ENCODE measurements at regions not wholly inside any gene's neighbourhood (a gene's known extent, or its start where the extent isn't known, plus 50 kb on each side); places are given as distances from the start of the nearest gene placed in this dataset.

DNA sequence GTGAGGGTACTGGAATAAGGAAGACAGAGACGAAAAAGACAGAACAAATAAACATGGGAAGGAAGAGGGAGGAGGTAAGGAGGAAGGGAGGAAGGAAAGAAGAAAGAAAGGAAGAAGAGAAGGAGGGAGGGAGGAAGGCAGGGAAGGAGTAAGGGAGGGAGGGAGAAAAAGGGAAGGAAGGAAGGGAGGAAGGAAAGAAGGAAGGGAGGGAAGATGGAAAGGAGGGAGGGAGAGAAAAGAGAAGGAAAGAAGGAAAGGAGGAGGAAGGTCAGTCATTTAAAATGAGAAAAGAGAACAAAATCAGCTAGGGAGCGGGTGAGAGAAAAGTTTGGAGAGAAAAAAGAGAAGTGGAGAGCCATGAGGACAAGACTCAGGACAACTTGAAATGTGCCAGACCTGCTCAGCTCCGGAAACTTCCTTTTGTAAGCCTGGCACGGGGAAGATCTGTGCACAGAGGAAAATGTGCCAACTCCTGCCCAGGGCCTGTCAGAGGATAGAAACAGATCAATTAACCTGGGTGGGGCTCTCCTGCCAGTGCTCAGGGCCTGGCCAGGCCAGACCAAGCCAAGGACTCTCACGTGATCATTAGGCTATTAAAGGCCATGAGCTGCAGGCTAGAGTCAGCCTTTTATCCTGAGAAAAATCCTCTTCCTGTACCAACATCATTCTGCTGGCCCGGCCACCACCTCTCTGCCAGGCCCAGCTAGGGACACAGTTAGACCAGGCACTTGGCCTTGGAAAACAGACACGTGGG lies 50.1 kb upstream of the BCL6 start:
- DNase-seq (ENCODE audit: low spot score) = no peak
- intact Hi-C loops (cut with micrococcal nuclease) = no loop called here
- H3K4me3 Mint-ChIP-seq = no peak overlapping the region
- no peaks in the 10 kb centered on the region for H3K27me3 Mint-ChIP-seq (ENCODE audit: insufficient read depth)
- peaks cover 39% of the 10 kb centered on the region for H3K4me1 Mint-ChIP-seq (ENCODE audit: low read depth)
- peaks cover 46% of the 10 kb centered on the region for H3K36me3 Mint-ChIP-seq (ENCODE audit: low read depth)
- peaks cover 24% of the 10 kb centered on the region for H3K9me3 Mint-ChIP-seq
- H3K27ac Mint-ChIP-seq = no peak overlapping the region

DNA sequence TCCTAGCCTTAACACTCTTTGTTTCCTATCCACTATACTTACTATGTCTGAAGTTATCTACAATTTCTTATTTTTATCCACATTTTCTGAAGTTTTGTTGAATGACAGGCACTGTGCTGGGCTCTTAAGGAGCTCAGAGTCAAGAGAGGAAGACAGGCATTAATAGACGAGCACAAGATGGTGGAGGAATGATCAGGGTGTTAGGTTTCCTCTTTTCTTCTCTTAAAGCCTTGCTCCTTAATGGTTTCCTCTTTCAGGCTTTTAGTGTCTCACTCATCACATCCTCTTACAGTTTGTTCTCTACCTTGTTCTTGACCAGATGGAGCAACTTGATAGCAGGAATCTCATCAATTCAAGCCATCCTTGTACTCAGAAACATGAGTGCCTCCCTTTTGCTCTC lies 52.9 kb upstream of the BCL6 start:
- H3K4me1 Mint-ChIP-seq (ENCODE audit: low read depth) = peaks cover 65% of the 10 kb centered on the region
- intact Hi-C loops (cut with micrococcal nuclease) = loop anchor here (2.0 kb wide), 1 partner anchor 357 kb away; the partner anchor contains the start of gene LPP
- peaks cover 21% of the 10 kb centered on the region for H3K9me3 Mint-ChIP-seq
- no peak for DNase-seq (ENCODE audit: low spot score)
- no peaks in the 10 kb centered on the region for H3K27me3 Mint-ChIP-seq (ENCODE audit: insufficient read depth)
- peaks cover 31% of the 10 kb centered on the region for H3K36me3 Mint-ChIP-seq (ENCODE audit: low read depth)
- H3K27ac Mint-ChIP-seq = peak overlapping the region; percentile 90
- H3K4me3 Mint-ChIP-seq = peak overlapping the region; percentile 45

DNA sequence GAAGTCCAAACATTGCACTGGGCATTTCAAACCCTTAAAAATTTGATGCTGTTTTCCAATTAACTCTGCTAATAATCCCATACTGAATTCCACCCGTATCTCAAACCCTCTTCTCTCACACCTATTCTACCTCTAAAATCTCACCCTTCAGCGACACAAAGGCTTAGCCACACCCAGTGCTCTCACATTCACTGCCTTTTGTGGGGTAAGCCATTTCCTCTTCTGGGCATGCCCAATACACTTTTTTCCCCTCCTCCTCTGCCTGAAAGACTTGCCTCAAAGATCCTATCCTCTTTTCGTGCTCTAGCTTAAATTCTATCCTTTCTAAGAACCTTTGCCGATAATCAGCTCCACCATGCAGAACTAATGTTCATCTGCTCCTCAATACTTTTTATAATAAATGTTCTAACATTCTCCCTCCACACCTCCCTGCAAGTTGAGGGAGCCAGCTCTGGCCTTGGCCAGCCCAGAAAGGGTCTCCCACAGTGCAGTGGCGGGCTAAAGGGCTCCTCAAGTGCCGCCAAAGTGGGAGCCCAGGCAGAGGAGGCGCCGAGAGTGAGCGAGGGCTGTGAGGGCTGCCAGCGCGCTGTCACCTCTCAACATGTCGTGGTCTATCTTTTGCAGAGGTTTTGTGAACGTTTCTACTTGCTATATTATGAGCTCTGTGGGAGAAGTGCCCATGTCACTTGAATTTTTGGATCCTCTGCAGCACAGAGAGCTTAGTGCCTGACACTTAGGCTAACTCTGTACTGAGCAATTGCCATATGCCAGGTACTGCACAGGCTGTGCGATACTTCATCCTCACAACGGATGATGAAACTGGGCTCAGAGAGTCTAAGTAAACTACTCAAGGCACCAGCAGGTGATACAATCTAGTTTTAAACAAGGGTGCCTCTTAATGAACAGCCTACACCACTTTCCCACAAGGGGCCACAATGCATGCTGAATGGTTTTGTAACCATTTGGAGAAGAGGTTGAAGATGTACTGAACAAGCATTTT lies 53.6 kb upstream of the BCL6 start:
- intact Hi-C loops (cut with micrococcal nuclease) = loop anchor here (1.0 to 2.0 kb wide), 3 partner anchors 16 to 1118 kb away; partner anchors contain the start of gene LPP
- Mint-ChIP-seq H3K4me1 (ENCODE audit: low read depth) (peaks cover 72% of the 10 kb centered on the region), H3K27ac (peak overlapping the region; percentile 90), H3K9me3 (peaks cover 20% of the 10 kb centered on the region), H3K36me3 (ENCODE audit: low read depth) (peaks cover 25% of the 10 kb centered on the region), H3K27me3 (ENCODE audit: insufficient read depth) (no peaks in the 10 kb centered on the region), H3K4me3 (peak overlapping the region; percentile 45)
- peak; percentile 56 for DNase-seq (ENCODE audit: low spot score)

GRCh38 chr3:187799942-187800641 lies 54.8 kb upstream of the BCL6 start:
- Mint-ChIP-seq H3K4me3 (peak overlapping the region; percentile 45), H3K9me3 (peaks cover 11% of the 10 kb centered on the region), H3K27ac (peak overlapping the region; percentile 90), H3K27me3 (ENCODE audit: insufficient read depth) (no peaks in the 10 kb centered on the region), H3K36me3 (ENCODE audit: low read depth) (peaks cover 16% of the 10 kb centered on the region), H3K4me1 (ENCODE audit: low read depth) (peaks cover 80% of the 10 kb centered on the region)
- intact Hi-C loops (cut with micrococcal nuclease) = loop anchor here (1.0 to 10.0 kb wide), 11 partner anchors 11 to 1525 kb away; partner anchors contain the start of gene LPP
- no peak for DNase-seq (ENCODE audit: low spot score)

DNA sequence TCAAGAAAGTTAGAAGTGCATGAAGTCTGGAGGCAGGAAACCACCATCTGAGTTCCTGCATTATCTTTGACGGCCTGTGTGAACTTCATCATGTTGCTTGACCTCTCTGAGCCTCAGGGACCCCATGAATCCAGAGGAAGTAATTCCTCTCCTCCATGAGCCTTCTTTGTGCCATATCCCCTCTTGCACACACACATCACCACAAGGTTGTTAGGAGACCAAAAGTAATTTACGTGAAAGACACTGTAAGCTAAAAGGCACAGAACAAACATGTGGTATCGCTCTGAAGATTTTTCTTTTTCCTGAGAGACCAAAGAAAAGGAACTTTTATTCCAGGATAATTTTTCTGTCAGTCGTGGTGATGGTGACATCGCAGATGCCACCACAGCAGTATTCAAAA lies 55.9 kb upstream of the BCL6 start:
- Mint-ChIP-seq H3K27ac (peak overlapping the region; percentile 90), H3K4me1 (ENCODE audit: low read depth) (peaks cover 90% of the 10 kb centered on the region), H3K9me3 (peaks cover 10% of the 10 kb centered on the region), H3K27me3 (ENCODE audit: insufficient read depth) (no peaks in the 10 kb centered on the region), H3K4me3 (peak overlapping the region; percentile 38), H3K36me3 (ENCODE audit: low read depth) (peaks cover 15% of the 10 kb centered on the region)
- DNase-seq (ENCODE audit: low spot score) = no peak
- intact Hi-C loops (cut with micrococcal nuclease) = loop anchor here (2.0 to 10.0 kb wide), 5 partner anchors 796 to 1524 kb away; no protein-coding TSS in a partner anchor

DNA sequence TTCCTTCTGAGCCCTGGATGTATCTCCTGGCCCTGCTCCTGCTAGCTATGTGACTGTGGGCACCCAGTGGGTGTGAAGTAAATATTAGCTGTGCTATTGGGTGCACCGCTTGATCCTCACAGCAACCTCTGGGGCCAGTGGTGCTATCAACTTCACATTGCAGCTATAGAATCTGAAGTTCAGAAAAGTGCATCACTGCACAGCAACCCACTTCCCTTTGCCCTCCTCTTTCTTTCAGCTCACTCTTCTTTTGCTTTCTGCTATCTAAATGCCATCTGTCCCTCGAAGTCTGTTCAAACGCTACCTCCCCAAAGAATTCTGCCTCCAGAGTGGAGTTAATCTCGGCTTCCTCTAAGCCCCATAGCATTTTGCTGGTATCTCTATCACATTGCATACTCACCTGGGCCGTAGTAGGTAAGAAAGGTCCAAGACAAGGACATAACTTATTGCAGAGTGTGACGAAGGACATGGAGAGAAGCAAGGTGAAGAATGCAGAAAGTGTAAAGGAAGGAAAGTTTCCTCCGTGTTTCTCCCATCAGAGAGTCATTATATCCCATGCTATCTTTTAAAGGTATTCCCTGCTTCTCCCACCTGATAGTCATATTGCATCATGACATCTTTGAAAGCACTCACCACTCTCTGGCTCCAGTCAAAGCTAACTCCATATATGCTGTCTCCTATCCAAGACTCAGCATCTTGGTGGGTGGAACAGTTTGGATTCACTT lies 57.1 kb upstream of the BCL6 start:
- peaks cover 99% of the 10 kb centered on the region for H3K4me1 Mint-ChIP-seq (ENCODE audit: low read depth)
- peak overlapping the region; percentile 65 for H3K4me3 Mint-ChIP-seq
- peaks cover 10% of the 10 kb centered on the region for H3K9me3 Mint-ChIP-seq
- no peaks in the 10 kb centered on the region for H3K27me3 Mint-ChIP-seq (ENCODE audit: insufficient read depth)
- H3K27ac Mint-ChIP-seq = peak overlapping the region; percentile 90
- H3K36me3 Mint-ChIP-seq (ENCODE audit: low read depth) = peaks cover 14% of the 10 kb centered on the region
- intact Hi-C loops (cut with micrococcal nuclease) = loop anchor here (1.0 to 10.0 kb wide), 8 partner anchors 452 to 1522 kb away; no protein-coding TSS in a partner anchor
- DNase-seq (ENCODE audit: low spot score) = no peak

GRCh38 chr3:187802928-187803259 lies 57.6 kb upstream of the BCL6 start:
- H3K9me3 Mint-ChIP-seq = peaks cover 8% of the 10 kb centered on the region
- H3K36me3 Mint-ChIP-seq (ENCODE audit: low read depth) = peaks cover 13% of the 10 kb centered on the region
- H3K4me1 Mint-ChIP-seq (ENCODE audit: low read depth) = peaks cover 96% of the 10 kb centered on the region
- intact Hi-C loops (cut with micrococcal nuclease) = loop anchor here (1.0 to 10.0 kb wide), 19 partner anchors 33 to 1522 kb away; partner anchors contain the start of gene BCL6
- H3K4me3 Mint-ChIP-seq = peak overlapping the region; percentile 65
- peak; percentile 78 for DNase-seq (ENCODE audit: low spot score)
- no peaks in the 10 kb centered on the region for H3K27me3 Mint-ChIP-seq (ENCODE audit: insufficient read depth)
- H3K27ac Mint-ChIP-seq = peak overlapping the region; percentile 90

- no peaks in the 10 kb centered on the region for H3K9me3 Mint-ChIP-seq
- H3K27ac Mint-ChIP-seq = peak overlapping the region; percentile 91
- H3K4me3 Mint-ChIP-seq = peak overlapping the region; percentile 55
- intact Hi-C loops (cut with micrococcal nuclease) = loop anchor here (1.0 to 10.0 kb wide), 5 partner anchors 780 to 1521 kb away; no protein-coding TSS in a partner anchor
- peaks cover 94% of the 10 kb centered on the region for H3K4me1 Mint-ChIP-seq (ENCODE audit: low read depth)
- DNase-seq (ENCODE audit: low spot score) = no peak
- peaks cover 8% of the 10 kb centered on the region for H3K36me3 Mint-ChIP-seq (ENCODE audit: low read depth)
- H3K27me3 Mint-ChIP-seq (ENCODE audit: insufficient read depth) = no peaks in the 10 kb centered on the region
Measured at GRCh38 chr3:187804120-187804744, 59.0 kb upstream of the BCL6 start.

- H3K27me3 Mint-ChIP-seq (ENCODE audit: insufficient read depth) = no peaks in the 10 kb centered on the region
- peak overlapping the region; percentile 24 for H3K4me3 Mint-ChIP-seq
- H3K9me3 Mint-ChIP-seq = no peaks in the 10 kb centered on the region
- H3K36me3 Mint-ChIP-seq (ENCODE audit: low read depth) = peaks cover 8% of the 10 kb centered on the region
- peaks cover 91% of the 10 kb centered on the region for H3K4me1 Mint-ChIP-seq (ENCODE audit: low read depth)
- DNase-seq (ENCODE audit: low spot score) = no peak
- intact Hi-C loops (cut with micrococcal nuclease) = loop anchor here (1.0 to 10.0 kb wide), 5 partner anchors 780 to 1520 kb away; no protein-coding TSS in a partner anchor
- peak overlapping the region; percentile 91 for H3K27ac Mint-ChIP-seq
Measured at GRCh38 chr3:187804745-187805121, 59.5 kb upstream of the BCL6 start.

DNA sequence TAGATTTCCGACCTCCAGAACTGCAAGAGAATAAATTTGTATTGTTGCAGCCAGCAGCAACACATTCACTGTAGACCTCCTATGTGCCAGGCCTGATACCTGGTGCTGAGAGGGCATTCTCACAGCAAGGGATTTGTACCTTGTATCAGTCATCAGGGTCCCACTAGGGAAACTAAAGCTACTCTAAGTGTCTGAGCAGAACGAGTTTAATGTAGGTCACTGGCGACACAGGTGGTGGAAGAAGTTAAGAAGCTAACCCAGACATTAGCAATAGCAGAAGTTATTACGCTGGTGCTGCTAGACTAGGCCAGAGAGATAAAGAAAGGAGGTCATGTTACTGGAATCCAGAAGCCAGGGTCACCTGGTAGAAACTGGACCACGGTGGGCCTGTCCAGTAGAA lies 60.5 kb upstream of the BCL6 start:
- Mint-ChIP-seq H3K9me3 (no peaks in the 10 kb centered on the region), H3K27ac (peak overlapping the region; percentile 67)

DNA sequence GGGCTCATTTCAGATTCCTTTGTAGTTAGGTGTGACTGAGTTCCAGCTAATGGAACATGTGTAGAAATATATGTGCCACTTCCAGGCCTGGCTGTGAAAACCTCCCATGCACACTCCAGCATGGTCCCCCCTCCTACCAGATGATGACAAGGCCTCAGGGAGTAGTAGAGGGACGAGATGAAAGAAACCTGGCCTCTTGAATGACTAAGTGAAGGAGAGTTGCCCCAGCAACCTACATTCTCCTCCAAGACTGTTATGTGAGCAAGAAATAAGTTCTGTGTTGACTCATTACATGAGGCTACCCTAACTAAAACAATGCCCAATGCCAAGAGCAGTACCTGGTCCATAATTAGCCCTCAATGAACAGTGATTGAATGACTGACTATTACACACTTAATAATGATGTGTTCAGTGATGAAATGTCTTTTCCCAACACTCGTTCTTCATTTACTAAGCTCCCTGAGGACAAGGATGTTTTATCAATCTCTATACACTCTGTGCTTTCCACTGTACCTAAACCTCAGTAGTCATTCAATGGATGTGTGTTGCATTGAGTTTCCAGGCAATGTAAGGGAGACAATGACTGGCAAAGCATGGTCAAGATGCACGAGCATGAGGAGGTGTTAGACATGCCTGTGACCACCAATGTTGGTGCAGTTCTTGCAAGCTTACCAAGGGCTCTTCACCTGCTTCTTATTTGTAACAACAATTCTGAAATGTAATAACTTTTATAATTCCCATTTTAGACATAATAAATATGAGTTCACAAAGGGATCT lies 62.0 kb upstream of the BCL6 start:
- Mint-ChIP-seq H3K27me3 (ENCODE audit: insufficient read depth) (no peaks in the 10 kb centered on the region), H3K36me3 (ENCODE audit: low read depth) (peaks cover 11% of the 10 kb centered on the region), H3K9me3 (no peaks in the 10 kb centered on the region), H3K27ac (peak overlapping the region; percentile 81), H3K4me3 (peak overlapping the region; percentile 43), H3K4me1 (ENCODE audit: low read depth) (peaks cover 86% of the 10 kb centered on the region)
- intact Hi-C loops (cut with micrococcal nuclease) = loop anchor here (1.0 to 10.0 kb wide), 11 partner anchors 28 to 1518 kb away; no protein-coding TSS in a partner anchor
- DNase-seq (ENCODE audit: low spot score) = peak; percentile 33

More for the DNA sequence above, 60.5 kb upstream of the BCL6 start:
- DNase-seq (ENCODE audit: low spot score) = no peak
- intact Hi-C loops (cut with micrococcal nuclease) = loop anchor here (2.0 to 10.0 kb wide), 4 partner anchors 29 to 1519 kb away; no protein-coding TSS in a partner anchor
- Mint-ChIP-seq H3K27me3 (ENCODE audit: insufficient read depth) (no peaks in the 10 kb centered on the region), H3K4me1 (ENCODE audit: low read depth) (peaks cover 88% of the 10 kb centered on the region), H3K36me3 (ENCODE audit: low read depth) (peaks cover 8% of the 10 kb centered on the region), H3K4me3 (no peak overlapping the region)
